CD4-positive, alpha-beta T cell treated with Interleukin-6 at 100 ng/mL for 8 hours (primary cell): ENCODE measurements at regions not wholly inside any gene's neighbourhood (a gene's known extent, or its start where the extent isn't known, plus 50 kb on each side); places are given as distances from the start of the nearest gene placed in this dataset.

Experiments
- DNase-seq: peaks from one replicate; pipeline ENCODE4 v3.0.0-alpha.2; 2020; ENCODE audit warnings: mixed read lengths, low spot score

DNA sequence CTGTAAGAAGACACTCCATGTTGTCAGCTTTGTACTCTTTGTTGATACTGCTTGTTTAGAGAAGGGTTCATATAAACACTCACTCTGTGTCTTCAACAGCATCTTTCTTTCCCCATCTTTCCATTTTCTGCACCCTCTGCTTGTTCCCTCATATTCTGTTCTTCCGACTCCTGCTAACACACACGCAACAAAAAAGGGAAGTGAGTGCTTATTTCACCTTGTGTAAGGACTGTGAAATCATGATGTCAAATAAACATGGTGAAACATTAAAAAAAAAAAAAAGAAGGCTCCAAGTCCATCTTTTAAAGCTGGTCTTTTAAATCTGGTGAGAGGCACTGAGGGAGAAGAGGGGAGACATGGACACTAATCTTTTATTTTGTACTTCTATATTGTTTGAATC lies 145.4 kb downstream of the RPAP3 start:
- DNase-seq = no peak

DNA sequence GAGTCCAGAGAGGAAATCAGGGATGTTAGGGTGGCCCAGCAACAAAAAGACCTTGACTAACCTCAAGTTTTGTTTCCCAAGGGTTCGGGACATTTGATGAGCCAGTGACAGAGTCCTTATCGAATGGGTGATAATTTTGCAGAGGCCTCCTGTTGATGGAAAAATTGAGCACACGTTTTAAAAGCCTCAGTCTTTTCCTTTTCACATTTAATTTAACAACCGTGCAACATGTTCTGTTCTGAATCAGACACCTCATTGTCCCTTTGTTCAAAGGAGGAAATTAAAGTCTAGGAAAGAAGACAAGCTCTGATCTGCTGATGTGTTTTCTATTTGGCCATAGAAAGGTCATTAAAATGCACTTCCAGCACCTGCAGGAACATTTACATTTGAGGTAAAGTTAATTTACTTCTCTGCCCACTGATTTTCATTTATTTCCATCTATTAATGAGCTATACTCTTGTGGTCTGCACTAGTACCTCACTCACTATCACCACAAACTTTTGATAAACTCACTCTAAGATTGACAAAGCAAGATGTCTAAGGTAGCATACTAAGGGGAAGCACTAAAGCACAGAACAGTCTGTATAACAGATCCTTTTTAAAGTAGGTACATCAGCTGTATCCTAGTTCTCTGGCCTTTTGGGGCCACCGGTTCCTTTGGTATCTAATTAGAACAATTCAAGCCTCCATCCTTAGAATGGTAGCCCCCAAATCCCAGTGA lies 147.0 kb downstream of the RPAP3 start:
- no peak for DNase-seq

DNA sequence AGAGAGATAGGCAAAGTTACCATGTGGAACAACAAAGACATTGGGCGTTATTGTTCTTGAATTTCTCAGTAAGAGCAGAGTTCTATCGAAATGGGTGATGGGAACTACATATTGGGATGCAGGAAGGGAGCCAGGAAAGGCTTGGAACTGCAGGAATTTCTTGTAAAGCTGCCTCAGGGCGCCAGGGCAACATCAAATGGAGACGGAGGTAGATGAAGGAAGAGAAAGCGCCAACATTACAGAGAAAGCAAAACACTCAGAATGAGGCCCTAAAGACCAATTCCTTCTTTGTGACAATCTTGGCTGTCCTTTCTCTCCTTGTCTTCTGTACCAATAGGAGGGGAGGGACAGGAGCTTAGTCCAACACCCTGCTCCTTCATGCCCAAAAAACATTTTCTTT lies 148.4 kb downstream of the RPAP3 start:
- no peak for DNase-seq

DNA sequence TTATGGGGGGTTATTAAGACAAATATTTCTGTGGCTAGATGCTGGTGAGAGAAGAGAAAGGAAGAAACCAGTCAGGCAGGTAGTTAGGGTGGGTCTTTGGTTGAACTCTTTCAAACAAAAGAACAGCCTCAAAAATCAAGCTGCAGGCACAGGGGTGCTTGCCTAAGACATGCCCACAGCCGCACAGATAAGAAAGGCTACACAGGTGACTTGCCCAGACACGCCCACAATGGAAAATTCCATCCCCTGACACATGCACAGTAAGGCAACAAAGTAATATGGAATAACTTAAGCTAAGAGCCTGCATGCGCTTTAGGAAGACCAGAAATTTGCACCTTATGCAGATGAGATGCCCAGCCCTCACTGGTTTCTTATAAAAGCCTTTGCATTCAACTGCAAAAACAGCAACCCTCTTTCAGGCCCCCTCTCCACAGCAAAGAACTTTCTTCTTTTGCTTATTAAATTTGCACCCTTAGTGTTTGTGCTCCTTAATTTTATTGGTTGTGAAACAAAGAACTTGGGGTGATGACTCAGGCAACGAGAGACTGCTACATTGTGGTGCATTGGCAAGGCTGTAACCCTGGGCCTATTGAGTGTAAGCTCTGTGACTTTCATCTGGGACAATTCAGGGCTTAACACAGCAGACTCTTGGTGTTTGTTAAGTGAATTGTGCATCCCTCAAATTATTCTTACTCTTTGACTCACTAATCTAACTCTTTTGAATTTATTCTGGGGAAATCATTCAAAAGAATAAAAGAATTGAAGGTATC lies 149.4 kb downstream of the RPAP3 start:
- DNase-seq = no peak

DNA sequence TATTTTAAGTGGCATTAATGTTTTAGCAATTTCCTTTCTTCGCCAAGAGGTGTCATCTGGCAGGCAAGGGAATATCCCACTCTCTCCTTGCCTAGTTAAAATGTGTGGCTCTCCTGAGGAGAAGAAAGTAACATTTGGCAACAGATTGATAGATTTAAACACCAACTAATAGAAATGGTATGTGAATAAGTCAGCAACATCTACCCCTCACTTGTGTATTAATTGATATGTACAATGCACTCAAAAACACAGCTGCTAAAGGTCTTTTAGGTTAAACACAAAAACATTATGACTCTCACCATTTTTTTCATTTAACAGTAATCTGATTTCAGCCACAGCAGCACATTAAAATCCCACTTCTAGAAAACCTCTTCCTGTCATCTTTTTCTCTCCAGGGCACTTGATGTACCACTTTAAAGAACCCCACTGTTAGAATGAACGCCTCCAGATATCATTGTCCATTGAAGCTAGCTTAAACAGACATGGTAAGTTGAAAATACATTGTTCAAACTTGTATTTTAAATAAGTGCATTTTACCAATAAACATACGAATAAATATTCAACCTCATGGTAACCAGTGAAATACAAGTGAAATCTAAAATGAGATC lies 151.7 kb downstream of the RPAP3 start:
- no peak for DNase-seq

DNA sequence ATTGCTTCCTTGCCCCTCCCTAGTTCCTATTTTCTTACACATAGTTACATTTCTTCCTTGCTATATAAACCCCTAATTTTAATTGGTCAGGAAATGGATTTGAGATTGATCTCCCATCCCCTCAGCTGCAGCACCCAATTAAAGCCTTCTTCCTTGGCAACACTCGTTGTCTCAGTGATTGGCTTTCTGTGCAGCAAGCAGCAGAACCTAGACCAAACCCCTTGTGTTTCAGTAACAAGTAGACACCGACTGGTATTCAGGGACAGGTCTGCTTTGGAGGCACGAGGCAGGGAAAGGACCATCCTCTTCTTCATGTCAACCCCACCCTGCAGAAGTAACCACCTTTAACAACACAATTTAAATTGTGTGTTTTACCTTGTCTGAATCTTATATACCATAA lies 152.6 kb downstream of the RPAP3 start:
- no peak for DNase-seq

DNA sequence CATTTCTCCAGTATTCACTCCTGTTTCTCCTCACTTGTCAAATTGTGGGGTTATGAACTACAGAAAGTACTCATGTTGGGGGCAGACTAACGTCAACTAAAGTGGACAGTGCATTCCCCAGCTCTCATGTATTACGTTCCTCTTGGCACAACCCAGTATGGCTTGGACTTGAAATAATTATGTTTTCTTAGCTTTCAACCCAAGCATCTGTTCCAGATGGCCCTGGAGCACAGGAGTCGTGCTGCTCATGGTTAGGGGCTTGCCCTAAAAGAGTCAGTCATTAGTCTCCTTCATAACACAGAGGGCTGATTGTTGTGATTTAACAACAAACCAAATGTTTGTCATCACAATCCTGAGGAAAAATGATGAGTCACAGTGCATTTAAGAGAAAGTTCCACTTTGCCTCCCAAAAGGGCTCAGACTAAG lies 154.4 kb downstream of the RPAP3 start:
- no peak for DNase-seq

DNA sequence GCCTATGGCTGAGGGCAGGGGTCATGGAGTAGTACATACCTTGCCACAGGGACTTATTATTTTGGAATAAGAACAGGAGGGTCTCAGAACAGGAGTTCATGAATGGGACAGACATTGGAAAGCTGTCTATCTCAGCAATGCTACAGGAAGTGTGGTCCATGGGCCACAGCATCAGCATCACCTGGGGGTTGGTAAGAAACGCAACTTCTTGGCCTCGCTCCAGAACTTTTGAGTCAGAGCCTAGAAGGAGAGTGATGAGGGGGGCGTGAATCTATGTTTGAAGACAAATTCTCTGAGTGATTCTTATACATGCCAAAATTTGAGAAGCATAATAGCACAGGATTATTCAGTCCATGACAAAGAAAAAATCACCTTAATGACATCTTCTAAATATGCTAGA lies 156.6 kb downstream of the RPAP3 start:
- DNase-seq = no peak

DNA sequence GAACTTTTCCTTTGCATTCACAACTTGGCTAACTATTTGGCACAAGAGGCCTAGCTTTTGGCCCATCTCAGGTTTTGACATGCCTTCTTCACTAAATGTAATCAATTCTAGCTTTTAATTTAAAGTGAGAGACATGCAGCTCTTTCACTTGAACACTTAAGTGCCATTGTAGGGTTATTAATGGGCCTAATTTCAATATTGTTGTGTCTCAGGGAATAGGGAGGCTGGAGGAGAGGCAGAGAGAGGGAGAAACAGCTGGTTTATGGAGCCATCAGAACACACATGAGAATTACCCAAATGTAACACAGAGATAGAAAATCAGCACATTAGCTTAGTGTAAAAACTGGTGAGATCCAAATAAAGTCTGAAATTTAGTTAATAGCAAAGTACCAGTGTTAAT lies 157.4 kb downstream of the RPAP3 start:
- no peak for DNase-seq

DNA sequence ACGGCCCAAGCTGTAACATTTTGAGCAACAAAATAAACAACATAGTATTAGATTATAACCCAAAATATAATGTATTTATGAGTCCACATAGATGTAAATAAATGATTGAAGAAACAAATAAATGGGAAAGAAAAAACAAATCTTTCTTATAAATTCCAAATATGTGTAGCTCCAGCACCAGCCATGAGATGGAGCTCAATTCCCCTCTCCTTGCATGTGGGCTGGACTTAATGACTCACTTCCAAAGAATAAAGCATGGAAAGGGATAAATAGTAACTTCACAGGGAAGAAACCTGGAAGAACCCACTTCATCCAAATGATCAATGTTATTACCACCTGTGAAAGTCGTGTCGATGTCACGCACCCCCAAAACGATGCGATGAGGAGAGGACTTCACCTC lies 158.8 kb downstream of the RPAP3 start:
- no peak for DNase-seq

DNA sequence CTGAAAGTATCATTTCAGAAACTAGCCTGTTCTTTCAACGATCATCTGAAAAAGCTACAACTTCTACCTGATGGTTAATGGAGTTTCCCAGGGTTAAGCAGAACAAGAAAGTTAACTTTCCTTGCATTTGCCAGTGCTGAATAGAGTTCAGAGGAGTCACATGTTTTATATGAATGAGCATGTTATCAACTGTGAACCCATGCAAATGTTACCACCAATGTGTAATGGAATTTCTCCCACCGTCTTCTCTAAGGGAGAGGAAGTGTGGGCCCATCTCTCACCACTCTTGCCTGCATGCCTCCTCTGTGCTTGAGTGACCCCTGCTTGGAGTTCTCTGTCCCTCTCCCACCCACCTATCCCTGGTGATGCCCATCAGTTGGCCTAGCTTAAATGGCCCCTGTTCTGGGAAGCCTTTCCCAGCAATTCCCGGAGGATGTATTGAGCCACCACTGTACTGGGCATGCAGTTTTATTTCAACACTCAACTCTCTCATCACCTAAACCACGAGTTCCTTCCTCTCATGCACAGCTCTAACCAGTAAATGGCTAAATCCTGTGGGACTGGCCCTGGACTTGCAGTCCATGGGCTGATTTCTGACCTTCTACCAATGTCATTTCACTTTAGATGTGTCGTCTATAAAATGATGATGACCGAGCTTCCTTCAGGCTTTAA lies 159.8 kb downstream of the RPAP3 start:
- DNase-seq = no peak

DNA sequence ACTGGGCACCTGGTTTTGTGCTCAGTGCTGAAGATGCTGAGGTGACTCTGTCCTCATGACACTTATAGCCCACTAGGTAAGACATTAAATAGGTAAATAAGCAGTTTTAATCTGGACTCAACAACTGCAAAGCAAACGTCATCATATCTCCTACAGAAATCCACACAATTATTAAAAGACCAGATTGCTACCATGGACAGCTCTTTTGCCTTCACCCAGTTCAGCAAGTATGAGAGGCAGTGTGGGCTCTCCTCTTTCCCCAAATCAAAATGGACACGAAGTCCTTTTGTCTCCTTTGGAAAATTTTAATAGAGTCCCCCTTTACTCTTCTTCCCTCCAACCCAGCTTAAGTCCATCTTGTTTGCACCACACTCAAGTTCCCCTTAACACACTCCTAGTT lies 171.1 kb downstream of the RPAP3 start:
- DNase-seq = no peak

DNA sequence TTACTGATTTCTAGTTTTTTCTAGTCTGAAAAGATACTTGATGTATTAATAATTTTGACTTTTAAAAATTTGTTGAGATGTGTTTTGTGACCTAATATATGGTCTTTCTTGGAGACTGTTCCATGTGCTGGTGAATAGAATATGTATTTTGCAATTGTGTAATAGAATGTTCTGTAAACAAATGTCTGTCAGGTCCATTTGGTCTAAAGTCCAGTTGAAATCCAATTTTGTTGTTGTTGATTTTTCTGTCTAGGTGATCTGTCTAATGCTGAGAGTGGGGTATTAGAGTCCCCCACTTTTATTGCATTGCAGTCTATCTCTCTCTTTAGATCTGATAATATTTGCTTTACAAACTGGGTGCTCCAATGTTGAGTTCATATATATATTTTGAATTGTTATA lies 175.8 kb downstream of the RPAP3 start:
- DNase-seq = no peak

DNA sequence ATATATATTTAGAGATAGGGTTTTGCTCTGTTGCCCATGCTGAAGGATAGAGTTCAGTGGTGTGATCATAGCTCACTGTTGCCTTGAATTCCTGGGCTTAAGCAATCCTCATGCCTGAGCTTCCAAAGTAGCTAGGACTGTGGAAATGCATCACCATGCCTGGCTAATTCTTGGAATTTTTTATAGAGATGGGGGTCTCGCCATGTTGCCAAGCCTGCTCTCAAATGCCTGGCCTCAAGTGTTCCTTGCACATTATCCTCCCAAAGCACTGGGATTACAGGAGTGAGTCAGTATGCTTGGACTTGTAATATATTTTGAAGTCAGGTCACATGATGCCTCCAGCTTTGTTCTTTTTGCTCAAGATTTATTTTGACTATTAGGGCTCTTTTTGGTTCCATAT lies 178.0 kb downstream of the RPAP3 start:
- no peak for DNase-seq

DNA sequence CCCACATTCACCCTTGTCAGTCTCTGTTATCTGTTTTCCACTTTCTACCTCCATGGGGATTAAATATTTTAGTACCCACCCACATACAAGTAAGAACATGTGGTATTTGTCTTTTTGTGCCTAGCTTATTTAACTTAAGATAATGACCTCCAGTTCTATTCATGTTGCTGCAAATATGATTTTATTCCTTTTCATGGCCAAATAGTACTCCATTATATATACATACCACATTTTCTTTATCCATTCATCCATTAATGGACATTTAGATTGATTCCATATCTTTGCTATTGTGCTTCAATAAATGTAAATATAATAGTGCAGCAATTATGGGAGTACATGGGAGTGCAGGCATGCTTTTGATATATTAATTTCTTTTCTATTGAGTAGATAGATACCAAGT lies 185.8 kb downstream of the RPAP3 start:
- no peak for DNase-seq

DNA sequence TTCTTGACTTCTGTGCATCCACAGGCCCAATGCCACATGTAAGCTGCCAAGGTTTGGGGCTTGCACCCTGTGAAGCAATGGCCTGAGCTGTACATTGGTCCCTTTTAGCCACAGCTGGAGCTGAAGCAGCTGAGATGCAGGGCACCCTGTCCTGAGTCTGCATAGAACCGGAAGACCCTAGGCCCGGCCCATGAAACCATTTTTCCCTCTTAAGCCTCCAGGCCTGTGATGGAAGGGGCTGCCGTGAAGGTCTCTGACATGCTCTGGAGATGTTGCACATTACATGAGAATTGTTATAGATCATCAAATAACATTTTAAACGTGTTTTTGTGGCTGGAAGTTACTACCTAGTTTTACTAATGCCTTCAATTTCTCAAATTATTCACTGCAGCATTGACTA lies 188.7 kb downstream of the RPAP3 start:
- DNase-seq = no peak

DNA sequence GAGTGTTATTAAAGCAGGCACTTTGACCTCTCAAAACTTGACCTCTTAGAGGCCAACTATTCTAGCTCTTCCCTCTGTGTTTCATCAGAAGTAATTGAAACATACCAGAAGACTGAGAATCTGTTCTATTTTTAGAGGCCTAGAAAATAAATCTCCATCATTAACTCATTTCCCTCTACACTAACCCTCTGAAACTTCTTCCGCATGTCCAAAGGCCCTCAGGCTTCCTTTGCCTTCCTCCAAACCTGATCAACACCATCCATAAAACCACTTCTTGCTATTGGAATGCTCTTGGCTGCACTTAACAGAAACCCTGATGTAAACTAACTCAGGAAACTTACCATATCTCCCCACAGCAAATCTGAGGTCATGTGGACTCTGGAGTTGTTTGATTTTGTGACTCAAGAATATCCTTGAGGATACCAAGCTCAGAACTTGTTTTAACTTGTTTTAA lies 196.4 kb downstream of the RPAP3 start:
- no peak for DNase-seq

DNA sequence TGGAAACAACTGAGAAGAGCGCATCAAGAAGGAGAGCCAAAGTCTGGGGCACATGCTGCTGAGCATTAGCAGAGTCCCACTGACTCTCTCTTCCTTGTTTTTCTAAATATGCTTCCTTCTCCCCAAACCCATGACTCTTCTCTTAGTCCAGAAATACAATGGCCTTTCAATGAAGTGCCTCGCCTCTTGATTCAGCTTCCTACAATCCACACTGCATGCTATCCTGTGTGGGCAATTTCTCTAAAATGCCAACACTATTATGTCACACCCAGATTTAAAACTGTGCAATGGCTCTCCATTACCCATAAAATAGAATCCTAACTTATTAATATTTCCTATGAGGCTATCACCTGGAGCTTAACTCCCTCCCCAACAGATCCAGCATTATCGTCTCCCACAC lies 198.6 kb downstream of the RPAP3 start:
- no peak for DNase-seq

DNA sequence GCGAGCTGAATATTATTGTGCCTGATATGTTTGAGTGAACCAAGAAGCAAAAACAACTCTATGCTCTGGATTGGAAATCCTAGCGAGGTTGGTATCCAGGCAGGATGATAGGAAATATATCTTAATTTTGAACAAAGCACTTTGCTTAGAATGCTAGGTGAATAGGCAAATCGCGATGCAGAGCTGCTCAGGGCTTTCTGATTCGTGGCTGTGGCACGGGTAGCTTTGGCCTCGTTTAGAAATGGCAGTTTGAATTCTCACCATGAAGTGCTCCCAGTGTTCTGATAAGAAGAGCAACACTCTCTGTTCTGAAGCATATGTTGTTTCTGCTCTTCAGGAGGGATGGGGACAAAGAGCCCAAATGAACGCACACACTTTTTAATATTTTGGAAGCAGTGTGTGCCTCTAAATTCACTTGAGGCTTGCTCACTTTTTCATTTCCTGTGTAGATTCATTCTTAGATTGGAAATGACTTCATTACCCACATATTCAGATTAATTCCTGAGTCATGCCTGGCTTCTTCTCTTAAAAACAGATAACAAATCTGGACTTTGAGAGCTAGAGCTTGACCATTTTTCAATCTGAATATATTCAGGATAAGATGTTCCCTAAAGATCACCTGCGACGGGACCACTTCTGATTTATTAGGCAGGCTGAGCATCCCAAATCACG lies 200.9 kb downstream of the RPAP3 start:
- DNase-seq = no peak

DNA sequence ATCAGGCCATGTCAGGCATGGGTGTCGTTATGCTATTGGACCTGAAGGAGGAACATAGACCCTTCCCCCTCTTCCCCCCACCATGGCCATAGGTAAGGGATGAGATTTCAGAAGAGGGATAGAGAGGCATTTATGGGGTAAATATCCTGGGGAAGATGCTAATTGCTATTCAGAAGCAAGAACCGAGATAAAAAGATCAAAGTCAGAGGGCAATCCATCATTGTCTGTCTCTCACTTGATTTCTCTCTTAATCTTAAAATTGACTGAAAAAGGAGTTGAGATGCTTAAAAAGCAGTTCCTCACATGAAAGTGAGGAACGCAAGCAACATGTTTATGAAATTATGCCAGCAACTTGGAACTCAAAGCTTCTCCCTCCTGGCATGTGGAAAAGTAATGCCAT lies 212.0 kb downstream of the RPAP3 start:
- DNase-seq = no peak

DNA sequence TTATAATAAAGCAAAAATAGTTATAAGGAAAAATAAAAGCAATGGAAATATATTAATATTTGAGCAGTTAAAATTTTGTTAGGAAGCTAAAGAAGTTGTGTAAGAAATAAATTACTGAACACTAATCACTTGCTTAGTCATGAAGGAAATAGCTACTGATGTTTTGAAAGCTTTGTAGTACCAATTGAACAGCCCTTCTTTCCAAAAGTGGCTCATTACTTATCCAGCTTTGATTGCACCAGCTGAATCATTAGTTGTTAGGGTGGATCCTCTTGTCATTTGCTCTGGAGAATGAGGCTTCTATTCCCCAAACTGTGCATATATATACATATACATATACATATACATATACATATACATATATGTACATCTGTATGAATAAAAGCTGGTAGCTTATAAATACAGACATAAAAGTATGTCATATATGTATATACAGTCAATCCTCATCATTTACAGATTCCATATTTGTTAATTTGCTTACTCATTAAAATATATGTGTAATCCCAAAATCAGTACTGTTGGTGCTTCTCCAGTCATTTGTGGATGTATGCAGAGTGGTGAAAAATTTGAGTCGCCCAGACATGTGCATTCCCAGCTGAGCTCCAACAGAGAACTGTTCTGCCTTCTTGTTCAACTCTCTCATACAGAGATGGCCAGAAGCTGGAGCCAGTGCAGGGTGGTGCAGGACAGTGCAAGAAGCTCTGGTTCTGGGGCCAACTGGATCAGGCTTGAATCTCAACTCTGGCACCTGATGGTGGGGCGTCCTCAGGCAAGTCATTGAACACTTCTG lies 214.1 kb downstream of the RPAP3 start:
- DNase-seq = no peak
